H1 (cell line): ENCODE measurements at regions not wholly inside any gene's neighbourhood (a gene's known extent, or its start where the extent isn't known, plus 50 kb on each side); places are given as distances from the start of the nearest gene placed in this dataset.
A peak's percentile ranks its signal among the peaks of the same experiment; 100 is the strongest.

ENCODE experiments used
- CHD7 ChIP-seq: fragments of 300-600 bp; sonication (generic); IDR thresholded peaks from 2 replicates; pipeline ENCODE4 v1.7.1; 2012; ENCODE audit warnings: low read length, moderate library complexity, mild to moderate bottlenecking, inconsistent platforms; ENCODE audit not compliant: insufficient replicate concordance
- EP300 ChIP-seq, 2 experiments: IDR thresholded peaks; 1 replicate in 1 of 2; 2 replicates in 1 of 2; pipeline ENCODE4 v1.6.1; 2011 to 2012; ENCODE audit warnings: low read depth in 2 of 2, low read length in 2 of 2, mild to moderate bottlenecking in 2 of 2, borderline replicate concordance in 1 of 2, inconsistent platforms in 1 of 2, moderate library complexity in 1 of 2
- NANOG ChIP-seq: IDR thresholded peaks from 2 replicates; pipeline ENCODE4 v1.6.1; 2011; ENCODE audit warnings: low read length, low read depth, mild to moderate bottlenecking, inconsistent platforms; ENCODE audit not compliant: insufficient read depth, poor library complexity, severe bottlenecking
- RAD21 ChIP-seq, 2 experiments: IDR thresholded peaks in 1 of 2; conservative IDR thresholded peaks in 1 of 2; 2 replicates each; pipeline ENCODE4 v1.6.1; 2011; ENCODE audit warnings: low read depth in 2 of 2, low read length in 2 of 2, improper control_type of control experiment in 1 of 2, inconsistent platforms in 1 of 2, mild to moderate bottlenecking in 1 of 2, moderate library complexity in 1 of 2
- SAP30 ChIP-seq: fragments of 300-600 bp; sonication (generic); IDR thresholded peaks from 2 replicates; pipeline ENCODE4 v1.7.1; 2012; ENCODE audit warnings: low read length, moderate library complexity, mild to moderate bottlenecking, inconsistent platforms; ENCODE audit not compliant: insufficient read depth, insufficient replicate concordance

GRCh38 chr13:71285700-71286099 is 581.3 kb downstream of the DACH1 start (continued):
- TF ChIP-seq CHD7 (no peak), EP300 (IDR thresholded peaks at IDR 0.05; ENCODE audit: borderline replicate concordance in 1 of 2, low read depth in 2 of 2, low read length in 2 of 2) (no peak), RAD21 (IDR thresholded peaks at IDR 0.05 in 1 of 2, conservative IDR thresholded peaks at IDR 0.05 in 1 of 2; ENCODE audit: low read depth in 2 of 2, low read length in 2 of 2) (peak; percentile 42 to 60), NANOG (no peak), SAP30 (no peak)
